ENCODE measurements at regions not wholly inside any gene's neighbourhood (a gene's known extent, or its start where the extent isn't known, plus 50 kb on each side); places are given as distances from the start of the nearest gene placed in this dataset.

- TF ChIP-seq CTCF (conservative IDR thresholded peaks at IDR 0.05), result no peak
- no peak for TF ChIP-seq ZFX (IDR thresholded peaks at IDR 0.05)
Measured at GRCh38 chr1:143584508-143584907, 387.3 kb downstream of the FAM72C start.
